ENCODE measurements at regions not wholly inside any gene's neighbourhood (a gene's known extent, or its start where the extent isn't known, plus 50 kb on each side); places are given as distances from the start of the nearest gene placed in this dataset.

- no peak for TF ChIP-seq CERS6 (CRISPR knock-in tag; IDR thresholded peaks at IDR 0.05)
- TF ChIP-seq HNRNPUL1 (IDR thresholded peaks at IDR 0.05; ENCODE audit: low read depth, low read length) = no peak
- TF ChIP-seq HNF1B (CRISPR knock-in tag; IDR thresholded peaks at IDR 0.05) = no peak
- TF ChIP-seq ATF1 (CRISPR knock-in tag; IDR thresholded peaks at IDR 0.05) = 0 out of 2 replicates have a peak, but pooled peaks have one; percentile 28
- TF ChIP-seq ZNF33A (CRISPR knock-in tag; IDR thresholded peaks at IDR 0.05; ENCODE audit: borderline replicate concordance) = no peak
- TF ChIP-seq JUNB (CRISPR knock-in tag; IDR thresholded peaks at IDR 0.05; ENCODE audit: borderline replicate concordance) = no peak
- no peak for TF ChIP-seq ZFP91 (CRISPR knock-in tag; IDR thresholded peaks at IDR 0.05; ENCODE audit: borderline replicate concordance)
- no peak for TF ChIP-seq LRRFIP1 (CRISPR knock-in tag; conservative IDR thresholded peaks at IDR 0.05)
- no peak for TF ChIP-seq MAF1 (CRISPR knock-in tag; IDR thresholded peaks at IDR 0.05; ENCODE audit: borderline replicate concordance)
- no peak for TF ChIP-seq ZNF441 (CRISPR knock-in tag; IDR thresholded peaks at IDR 0.05; ENCODE audit: borderline replicate concordance)
- TF ChIP-seq PRMT3 (CRISPR knock-in tag; IDR thresholded peaks at IDR 0.05; ENCODE audit: borderline replicate concordance, low read depth) = no peak
- TF ChIP-seq PHF8 (CRISPR knock-in tag; IDR thresholded peaks at IDR 0.05) = no peak
- TF ChIP-seq MTERF4 (CRISPR knock-in tag; IDR thresholded peaks at IDR 0.05) = no peak
- TF ChIP-seq ZNF772 (CRISPR knock-in tag; IDR thresholded peaks at IDR 0.05) = no peak
- no peak for TF ChIP-seq PAF1 (CRISPR knock-in tag; IDR thresholded peaks at IDR 0.05)
- TF ChIP-seq ZNF597 (CRISPR knock-in tag; IDR thresholded peaks at IDR 0.05) = no peak
- TF ChIP-seq ZNF205 (CRISPR knock-in tag; IDR thresholded peaks at IDR 0.05) = no peak
- TF ChIP-seq ZNF761 (CRISPR knock-in tag; conservative IDR thresholded peaks at IDR 0.05) = no peak
- TF ChIP-seq TP53 (CRISPR knock-in tag; conservative IDR thresholded peaks at IDR 0.05) = no peak
- no peak for TF ChIP-seq MIER3 (CRISPR knock-in tag; IDR thresholded peaks at IDR 0.05; ENCODE audit: borderline replicate concordance)
Measured at GRCh38 chr16:79403534-79403933, 197.0 kb downstream of the MAF start (continued).
